ENCODE measurements at regions not wholly inside any gene's neighbourhood (a gene's known extent, or its start where the extent isn't known, plus 50 kb on each side); places are given as distances from the start of the nearest gene placed in this dataset.

DNA sequence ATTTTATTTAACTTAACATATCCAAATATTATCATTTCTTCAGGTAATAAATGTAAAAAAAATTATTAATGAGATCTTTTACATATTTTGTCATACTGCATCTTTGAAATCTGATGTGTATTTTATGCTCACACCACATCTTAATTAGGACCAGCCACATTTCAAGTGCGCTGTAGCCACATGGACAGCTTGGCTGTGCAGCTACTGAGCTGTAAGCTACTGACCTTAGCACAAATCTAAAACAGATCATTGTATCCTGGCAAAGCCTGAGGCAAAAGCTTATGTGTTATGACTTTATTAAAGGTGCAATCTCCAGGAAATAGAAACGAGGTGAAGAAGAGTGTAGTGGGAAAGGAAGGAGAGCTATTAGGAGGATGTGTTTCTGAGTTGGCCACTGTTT lies 126.7 kb upstream of the UBE2E2 start:
- no peak for DNase-seq
- Mint-ChIP-seq H3K27me3 (ENCODE audit: low read depth, poor library complexity) (peaks cover 2% of the 10 kb centered on the region), H3K4me1 (peaks cover 2% of the 10 kb centered on the region), H3K27ac (peak overlapping the region; percentile 1), H3K4me3 (no peak overlapping the region), H3K36me3 (ENCODE audit: low read depth) (no peaks in the 10 kb centered on the region), H3K9me3 (no peaks in the 10 kb centered on the region)
- TF ChIP-seq, protein P1, sequence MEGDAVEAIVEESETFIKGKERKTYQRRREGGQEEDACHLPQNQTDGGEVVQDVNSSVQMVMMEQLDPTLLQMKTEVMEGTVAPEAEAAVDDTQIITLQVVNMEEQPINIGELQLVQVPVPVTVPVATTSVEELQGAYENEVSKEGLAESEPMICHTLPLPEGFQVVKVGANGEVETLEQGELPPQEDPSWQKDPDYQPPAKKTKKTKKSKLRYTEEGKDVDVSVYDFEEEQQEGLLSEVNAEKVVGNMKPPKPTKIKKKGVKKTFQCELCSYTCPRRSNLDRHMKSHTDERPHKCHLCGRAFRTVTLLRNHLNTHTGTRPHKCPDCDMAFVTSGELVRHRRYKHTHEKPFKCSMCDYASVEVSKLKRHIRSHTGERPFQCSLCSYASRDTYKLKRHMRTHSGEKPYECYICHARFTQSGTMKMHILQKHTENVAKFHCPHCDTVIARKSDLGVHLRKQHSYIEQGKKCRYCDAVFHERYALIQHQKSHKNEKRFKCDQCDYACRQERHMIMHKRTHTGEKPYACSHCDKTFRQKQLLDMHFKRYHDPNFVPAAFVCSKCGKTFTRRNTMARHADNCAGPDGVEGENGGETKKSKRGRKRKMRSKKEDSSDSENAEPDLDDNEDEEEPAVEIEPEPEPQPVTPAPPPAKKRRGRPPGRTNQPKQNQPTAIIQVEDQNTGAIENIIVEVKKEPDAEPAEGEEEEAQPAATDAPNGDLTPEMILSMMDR (IDR thresholded peaks at IDR 0.05) = no peak

DNA sequence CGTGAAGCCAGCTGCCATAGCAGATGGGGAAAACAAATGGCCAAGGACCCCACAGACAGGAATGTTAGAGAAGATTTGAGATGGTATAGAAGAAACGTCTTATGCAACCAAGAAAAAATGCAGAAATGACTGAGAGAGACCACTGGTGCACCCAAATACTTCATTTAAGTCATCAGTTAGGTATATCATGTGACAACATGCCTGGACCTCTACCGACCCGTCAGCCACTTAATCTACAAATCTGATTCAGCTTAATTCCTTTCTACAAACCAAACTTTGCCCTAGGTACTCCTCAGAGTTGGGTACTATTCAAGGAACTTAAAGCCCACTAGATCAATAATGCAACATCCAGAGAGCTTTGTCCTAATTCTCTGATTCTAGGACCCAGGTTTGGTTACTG lies 126.0 kb upstream of the UBE2E2 start:
- no peak overlapping the region for H3K4me3 Mint-ChIP-seq
- H3K27ac Mint-ChIP-seq = no peak overlapping the region
- TF ChIP-seq, protein P1 (IDR thresholded peaks at IDR 0.05) = no peak
- H3K4me1 Mint-ChIP-seq = no peaks in the 10 kb centered on the region
- H3K9me3 Mint-ChIP-seq = no peaks in the 10 kb centered on the region
- no peaks in the 10 kb centered on the region for H3K36me3 Mint-ChIP-seq (ENCODE audit: low read depth)
- no peak for DNase-seq
- peaks cover 2% of the 10 kb centered on the region for H3K27me3 Mint-ChIP-seq (ENCODE audit: low read depth, poor library complexity)

DNA sequence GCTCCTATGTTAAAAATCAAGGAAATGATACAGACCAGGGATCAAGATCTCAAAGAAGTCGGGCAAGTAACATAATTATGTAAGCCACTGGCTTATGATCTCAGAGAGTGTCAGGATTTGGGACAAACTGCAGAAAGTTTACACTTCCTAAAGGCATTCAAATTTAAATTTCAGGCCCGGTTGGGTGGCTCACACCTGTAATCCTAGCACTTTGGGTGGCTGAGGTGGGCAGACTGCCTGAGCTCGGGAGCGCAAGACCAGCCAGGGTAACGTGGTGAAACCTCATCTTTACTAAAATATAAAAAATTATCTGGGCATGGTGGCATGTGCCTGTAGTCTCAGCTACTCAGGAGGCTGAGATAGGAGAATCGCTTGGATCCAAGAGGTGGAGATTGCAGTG lies 124.4 kb upstream of the UBE2E2 start:
- Mint-ChIP-seq H3K9me3 (no peaks in the 10 kb centered on the region), H3K4me1 (no peaks in the 10 kb centered on the region), H3K36me3 (ENCODE audit: low read depth) (no peaks in the 10 kb centered on the region), H3K4me3 (no peak overlapping the region), H3K27ac (no peak overlapping the region), H3K27me3 (ENCODE audit: low read depth, poor library complexity) (peaks cover 2% of the 10 kb centered on the region)
- no peak for DNase-seq
- TF ChIP-seq, protein P1 (IDR thresholded peaks at IDR 0.05) = no peak

DNA sequence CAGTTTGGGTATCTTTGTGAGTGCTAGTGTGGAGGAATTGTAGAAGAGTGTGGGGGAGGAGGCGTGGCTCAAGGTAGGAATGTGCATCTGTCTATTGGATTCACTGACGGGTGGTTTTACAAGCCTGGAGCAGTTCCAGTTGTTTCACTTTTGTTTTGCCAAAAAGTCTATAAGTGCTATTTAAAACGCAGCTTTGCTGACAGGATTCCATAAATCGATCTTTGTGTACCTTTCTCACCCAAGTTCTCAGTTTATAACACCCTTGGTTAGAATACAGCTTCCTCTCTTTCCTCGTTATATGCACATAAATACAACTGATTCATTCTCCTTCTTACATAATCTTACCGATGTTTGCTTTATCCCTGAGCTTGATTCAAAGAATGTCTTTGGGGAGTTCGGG lies 123.2 kb upstream of the UBE2E2 start:
- H3K4me1 Mint-ChIP-seq = no peaks in the 10 kb centered on the region
- H3K4me3 Mint-ChIP-seq = no peak overlapping the region
- H3K27me3 Mint-ChIP-seq (ENCODE audit: low read depth, poor library complexity) = peaks cover 2% of the 10 kb centered on the region
- H3K27ac Mint-ChIP-seq = no peak overlapping the region
- H3K9me3 Mint-ChIP-seq = no peaks in the 10 kb centered on the region
- no peaks in the 10 kb centered on the region for H3K36me3 Mint-ChIP-seq (ENCODE audit: low read depth)
- TF ChIP-seq, protein P1 (IDR thresholded peaks at IDR 0.05) = no peak
- DNase-seq = no peak

DNA sequence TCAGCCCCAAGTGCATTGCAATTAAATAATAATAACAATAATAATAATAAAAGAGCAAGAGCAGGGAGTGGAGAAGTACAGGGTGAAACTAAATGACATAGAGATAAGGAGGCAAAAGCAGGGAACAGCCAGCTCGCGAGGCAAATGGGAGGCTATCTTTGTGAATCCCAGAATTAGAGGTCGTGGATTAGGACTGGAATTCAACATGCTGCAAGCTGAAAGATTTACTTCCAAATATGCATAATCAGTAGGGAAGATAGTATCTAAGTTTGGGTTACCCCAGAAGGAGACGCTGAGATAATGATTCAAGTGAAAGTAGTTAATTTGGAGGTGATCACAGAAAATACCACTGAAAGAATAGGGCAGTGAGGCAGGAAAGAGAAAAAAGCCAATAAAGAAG lies 119.4 kb upstream of the UBE2E2 start:
- Mint-ChIP-seq H3K9me3 (no peaks in the 10 kb centered on the region), H3K27ac (no peak overlapping the region), H3K27me3 (ENCODE audit: low read depth, poor library complexity) (peaks cover 2% of the 10 kb centered on the region), H3K4me1 (no peaks in the 10 kb centered on the region), H3K36me3 (ENCODE audit: low read depth) (no peaks in the 10 kb centered on the region), H3K4me3 (no peak overlapping the region)
- DNase-seq = no peak
- TF ChIP-seq, protein P1 (IDR thresholded peaks at IDR 0.05) = no peak

DNA sequence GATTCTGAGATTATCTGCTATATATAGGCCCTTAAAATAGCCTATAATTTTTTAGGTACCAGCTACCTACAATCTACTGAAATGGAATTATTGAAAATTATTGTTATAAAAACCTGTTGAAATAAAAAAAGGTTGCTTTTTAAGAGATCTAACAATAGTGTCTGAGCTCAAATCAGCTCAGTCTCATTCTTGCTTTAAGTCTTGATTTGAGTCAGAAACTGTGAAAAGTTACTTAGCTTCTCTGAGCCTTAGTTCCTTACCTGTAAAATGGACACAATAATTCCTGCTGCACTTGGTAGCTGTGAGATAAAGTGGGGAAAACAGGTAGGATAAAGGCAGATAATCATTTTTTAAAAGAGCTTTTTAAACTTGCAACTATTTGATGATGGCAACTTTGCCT lies 118.8 kb upstream of the UBE2E2 start:
- DNase-seq = no peak
- Mint-ChIP-seq H3K4me3 (no peak overlapping the region), H3K27ac (no peak overlapping the region), H3K27me3 (ENCODE audit: low read depth, poor library complexity) (peaks cover 2% of the 10 kb centered on the region), H3K9me3 (peaks cover 5% of the 10 kb centered on the region), H3K36me3 (ENCODE audit: low read depth) (no peaks in the 10 kb centered on the region), H3K4me1 (no peaks in the 10 kb centered on the region)
- TF ChIP-seq, protein P1 (IDR thresholded peaks at IDR 0.05) = no peak

Measured in nephron progenitor cell (in vitro differentiated cells).